RCC 7860 (cell line): ENCODE measurements at regions not wholly inside any gene's neighbourhood (a gene's known extent, or its start where the extent isn't known, plus 50 kb on each side); places are given as distances from the start of the nearest gene placed in this dataset.
"Not testable (repeated sequence)": the region's sequence is repeated elsewhere in the genome, so short reads cannot be mapped to it uniquely, and the experiment has no call there.

Experiments
- DNase-seq: peaks from one replicate; pipeline ENCODE4 v3.0.0-alpha.2; 2015; ENCODE audit warnings: low spot score
- FAIRE-seq: peaks from 2 replicates; lab custom pipeline; 2012; peaks lifted over from hg19 to GRCh38; lab: Jason Lieb, UNC

GRCh38 chr11:92462821-92463220 lies 238.2 kb downstream of the FAT3 start:
- DNase-seq (no peak), FAIRE-seq (no peak)

- FAIRE-seq, result no peak
- DNase-seq, result no peak
Measured at GRCh38 chr11:92464822-92465221, 240.2 kb downstream of the FAT3 start.

- not testable (repeated sequence) for FAIRE-seq
Measured at GRCh38 chr11:92465410-92465809, 240.8 kb downstream of the FAT3 start.

GRCh38 chr11:92473736-92474135 lies 249.1 kb downstream of the FAT3 start:
- no peak for FAIRE-seq
- peak; percentile 30 for DNase-seq

More at GRCh38 chr11:92465410-92465809, 240.8 kb downstream of the FAT3 start:
- not testable (repeated sequence) for DNase-seq

- FAIRE-seq, result no peak
Measured at GRCh38 chr11:92475316-92475715, 250.7 kb downstream of the FAT3 start.

GRCh38 chr11:92475819-92476218 lies 251.2 kb downstream of the FAT3 start:
- FAIRE-seq (no peak), DNase-seq (no peak)

More at GRCh38 chr11:92475316-92475715, 250.7 kb downstream of the FAT3 start:
- DNase-seq, result no peak

- FAIRE-seq (no peak), DNase-seq (no peak)
Measured at GRCh38 chr11:92477686-92478085, 253.1 kb downstream of the FAT3 start.

- FAIRE-seq, result no peak
Measured at GRCh38 chr11:92480499-92480898, 255.9 kb downstream of the FAT3 start.

GRCh38 chr11:92482492-92483060 lies 258.0 kb downstream of the FAT3 start:
- FAIRE-seq, result no peak
- DNase-seq, result no peak

More at GRCh38 chr11:92480499-92480898, 255.9 kb downstream of the FAT3 start:
- DNase-seq, result no peak

GRCh38 chr11:92484570-92484969 lies 260.0 kb downstream of the FAT3 start:
- no peak for FAIRE-seq
- no peak for DNase-seq

GRCh38 chr11:92489826-92490399 lies 265.3 kb downstream of the FAT3 start:
- no peak for FAIRE-seq
- DNase-seq, result no peak

GRCh38 chr11:92492372-92492771 lies 267.8 kb downstream of the FAT3 start:
- no peak for FAIRE-seq
- no peak for DNase-seq

GRCh38 chr11:92495107-92495793 lies 270.6 kb downstream of the FAT3 start:
- no peak for FAIRE-seq
- no peak for DNase-seq

GRCh38 chr11:92500453-92500852 lies 275.8 kb downstream of the FAT3 start:
- DNase-seq (no peak), FAIRE-seq (no peak)

GRCh38 chr11:92501066-92501739 lies 276.6 kb downstream of the FAT3 start:
- FAIRE-seq (no peak), DNase-seq (no peak)

GRCh38 chr11:92504004-92504403 lies 279.4 kb downstream of the FAT3 start:
- DNase-seq (no peak), FAIRE-seq (no peak)

GRCh38 chr11:92504534-92504933 lies 279.9 kb downstream of the FAT3 start:
- FAIRE-seq (no peak), DNase-seq (no peak)

- DNase-seq (no peak), FAIRE-seq (no peak)
Measured at GRCh38 chr11:92505689-92506088, 281.1 kb downstream of the FAT3 start.

GRCh38 chr11:92506809-92507336 lies 282.3 kb downstream of the FAT3 start:
- no peak for DNase-seq
- no peak for FAIRE-seq

- FAIRE-seq (no peak), DNase-seq (no peak)
Measured at GRCh38 chr11:92510591-92510990, 286.0 kb downstream of the FAT3 start.

GRCh38 chr11:92511522-92512203 lies 287.0 kb downstream of the FAT3 start:
- FAIRE-seq (no peak), DNase-seq (no peak)
